Ascending aorta (tissue), 2 donors: ENCODE measurements at regions not wholly inside any gene's neighbourhood (a gene's known extent, or its start where the extent isn't known, plus 50 kb on each side); places are given as distances from the start of the nearest gene placed in this dataset.

Experiments used
- DNase-seq, 2 donors: peaks; one replicate each; pipeline ENCODE4 v3.0.0-alpha.2; 2019; ENCODE audit warnings: low spot score in 2 of 2
- H3K27ac ChIP-seq, 2 donors: fragments of 200-600 bp; sonication (generic); one replicate each; pipeline ENCODE4 v1.5.1; 2016 to 2017; ENCODE audit warnings: mild to moderate bottlenecking in 1 of 2
- H3K27me3 ChIP-seq: fragments of 200-600 bp; sonication (generic); one replicate; pipeline ENCODE4 v1.5.1; 2017
- H3K36me3 ChIP-seq, 2 donors: fragments of 200-600 bp; sonication (generic); one replicate each; pipeline ENCODE4 v1.5.1; 2016
- H3K4me1 ChIP-seq, 2 donors: fragments of 200-600 bp; sonication (generic); one replicate each; pipeline ENCODE4 v1.5.1; 2016 to 2017; ENCODE audit warnings: mild to moderate bottlenecking in 1 of 2
- H3K4me3 ChIP-seq, 2 donors: fragments of 200-600 bp; sonication (generic); one replicate each; pipeline ENCODE4 v1.5.1; 2016 to 2017; ENCODE audit warnings: mild to moderate bottlenecking in 1 of 2
- H3K9me3 ChIP-seq, 2 donors: fragments of 200-600 bp; sonication (generic); one replicate each; pipeline ENCODE4 v1.5.1; 2016
- CTCF ChIP-seq, 3 experiments: fragments of 200-600 bp in 2 of 3; fragments of 450-650 bp in 1 of 3; sonication (generic) in 2 of 3; IDR thresholded peaks; one replicate each; pipeline ENCODE4 v1.5.1; 2016 to 2019; ENCODE audit warnings: antibody characterized with exemption in 3 of 3, mild to moderate bottlenecking in 1 of 3, moderate library complexity in 1 of 3
- intact Hi-C: fragments of 100-400 bp; cut with DNase I; formaldehyde crosslinking; loops from one replicate; pipeline ENCODE4 v1.15.1; 2023

- H3K27me3 ChIP-seq: no peaks in the 10 kb centered on the region
- intact Hi-C loops: no loop called here
- H3K4me1 ChIP-seq: no peaks in the 10 kb centered on the region
- no peaks in the 10 kb centered on the region for H3K9me3 ChIP-seq
- H3K36me3 ChIP-seq: no peaks in the 10 kb centered on the region
- no peak for TF ChIP-seq CTCF (IDR thresholded peaks at IDR 0.05)
- DNase-seq: no peak
- H3K27ac ChIP-seq: no peak overlapping the region
- no peak overlapping the region for H3K4me3 ChIP-seq
Measured at GRCh38 chrX:39145859-39146258, 344.6 kb downstream of the MID1IP1 start.

GRCh38 chrX:39149761-39150160 is 348.5 kb downstream of the MID1IP1 start:
- no peaks in the 10 kb centered on the region for H3K4me1 ChIP-seq
- peak; percentile 59 to 70 (median 65) for TF ChIP-seq CTCF (IDR thresholded peaks at IDR 0.05)
- no peak overlapping the region for H3K4me3 ChIP-seq
- H3K36me3 ChIP-seq: no peaks in the 10 kb centered on the region
- no peaks in the 10 kb centered on the region for H3K9me3 ChIP-seq
- intact Hi-C loops: loop anchor here (2.0 kb wide), 1 partner anchor 381 kb away; no protein-coding TSS in a partner anchor
- no peak overlapping the region for H3K27ac ChIP-seq
- DNase-seq: peak in 1 of 2 donors; percentile 83
- H3K27me3 ChIP-seq: no peaks in the 10 kb centered on the region

GRCh38 chrX:39150220-39150619 is 349.0 kb downstream of the MID1IP1 start:
- H3K9me3 ChIP-seq: no peaks in the 10 kb centered on the region
- H3K27ac ChIP-seq: no peak overlapping the region
- intact Hi-C loops: no loop called here
- no peak overlapping the region for H3K4me3 ChIP-seq
- no peaks in the 10 kb centered on the region for H3K4me1 ChIP-seq
- H3K27me3 ChIP-seq: no peaks in the 10 kb centered on the region
- H3K36me3 ChIP-seq: no peaks in the 10 kb centered on the region
- DNase-seq: no peak
- no peak for TF ChIP-seq CTCF (IDR thresholded peaks at IDR 0.05)

GRCh38 chrX:39150621-39151020 is 349.4 kb downstream of the MID1IP1 start:
- no peak for TF ChIP-seq CTCF (IDR thresholded peaks at IDR 0.05)
- intact Hi-C loops: no loop called here
- H3K27me3 ChIP-seq: no peaks in the 10 kb centered on the region
- H3K36me3 ChIP-seq: no peaks in the 10 kb centered on the region
- no peak overlapping the region for H3K27ac ChIP-seq
- H3K4me3 ChIP-seq: no peak overlapping the region
- no peak for DNase-seq
- no peaks in the 10 kb centered on the region for H3K4me1 ChIP-seq
- no peaks in the 10 kb centered on the region for H3K9me3 ChIP-seq

- no peak for DNase-seq
- H3K27me3 ChIP-seq: no peaks in the 10 kb centered on the region
- intact Hi-C loops: no loop called here
Measured at GRCh38 chrX:39152106-39152649, 350.9 kb downstream of the MID1IP1 start.

More at GRCh38 chrX:39152106-39152649, 350.9 kb downstream of the MID1IP1 start:
- TF ChIP-seq CTCF (IDR thresholded peaks at IDR 0.05): peak; percentile 14 to 36 (median 16)
- H3K36me3 ChIP-seq: no peaks in the 10 kb centered on the region
- H3K27ac ChIP-seq: no peak overlapping the region
- no peak overlapping the region for H3K4me3 ChIP-seq
- H3K4me1 ChIP-seq: no peaks in the 10 kb centered on the region
- H3K9me3 ChIP-seq: no peaks in the 10 kb centered on the region
